CD4-positive, alpha-beta T cell treated with Interleukin-17A for 4 hours (primary cell): ENCODE measurements at regions not wholly inside any gene's neighbourhood (a gene's known extent, or its start where the extent isn't known, plus 50 kb on each side); places are given as distances from the start of the nearest gene placed in this dataset.

Experiments
- DNase-seq: peaks from one replicate; pipeline ENCODE4 v3.0.0-alpha.2; 2020; ENCODE audit warnings: mixed read lengths

GRCh38 chr7:18320971-18321567 is 174.5 kb upstream of the HDAC9 start:
- no peak for DNase-seq

- no peak for DNase-seq
Observed at GRCh38 chr7:18330548-18330947, 165.0 kb upstream of the HDAC9 start.

- DNase-seq: no peak
Observed at GRCh38 chr7:18336626-18337025, 158.9 kb upstream of the HDAC9 start.

- no peak for DNase-seq
Observed at GRCh38 chr7:18337048-18337809, 158.3 kb upstream of the HDAC9 start.

- DNase-seq: no peak
Observed at GRCh38 chr7:18338910-18339523, 156.5 kb upstream of the HDAC9 start.

- no peak for DNase-seq
Observed at GRCh38 chr7:18341756-18342155, 153.8 kb upstream of the HDAC9 start.

- DNase-seq: no peak
Observed at GRCh38 chr7:18343047-18343446, 152.5 kb upstream of the HDAC9 start.

- DNase-seq: no peak
Observed at GRCh38 chr7:18344536-18344935, 151.0 kb upstream of the HDAC9 start.

GRCh38 chr7:18345641-18346234 is 149.8 kb upstream of the HDAC9 start:
- peak; percentile 28 for DNase-seq

- DNase-seq: no peak
Observed at GRCh38 chr7:18347170-18347569, 148.4 kb upstream of the HDAC9 start.

GRCh38 chr7:18350678-18351077 is 144.9 kb upstream of the HDAC9 start:
- no peak for DNase-seq

- no peak for DNase-seq
Observed at GRCh38 chr7:18352339-18353255, 143.0 kb upstream of the HDAC9 start.

- no peak for DNase-seq
Observed at GRCh38 chr7:18353339-18353738, 142.2 kb upstream of the HDAC9 start.

GRCh38 chr7:18354108-18355085 is 141.2 kb upstream of the HDAC9 start:
- no peak for DNase-seq

GRCh38 chr7:18356191-18356645 is 139.3 kb upstream of the HDAC9 start:
- DNase-seq: no peak

GRCh38 chr7:18357691-18358090 is 137.9 kb upstream of the HDAC9 start:
- no peak for DNase-seq

- DNase-seq: no peak
Observed at GRCh38 chr7:18361756-18362155, 133.8 kb upstream of the HDAC9 start.

GRCh38 chr7:18363751-18364380 is 131.7 kb upstream of the HDAC9 start:
- DNase-seq: no peak

GRCh38 chr7:18364396-18364795 is 131.2 kb upstream of the HDAC9 start:
- DNase-seq: no peak

- DNase-seq: no peak
Observed at GRCh38 chr7:18366394-18366793, 129.2 kb upstream of the HDAC9 start.

- DNase-seq: no peak
Observed at GRCh38 chr7:18369011-18369410, 126.5 kb upstream of the HDAC9 start.
